ENCODE measurements at regions not wholly inside any gene's neighbourhood (a gene's known extent, or its start where the extent isn't known, plus 50 kb on each side); places are given as distances from the start of the nearest gene placed in this dataset.

DNA sequence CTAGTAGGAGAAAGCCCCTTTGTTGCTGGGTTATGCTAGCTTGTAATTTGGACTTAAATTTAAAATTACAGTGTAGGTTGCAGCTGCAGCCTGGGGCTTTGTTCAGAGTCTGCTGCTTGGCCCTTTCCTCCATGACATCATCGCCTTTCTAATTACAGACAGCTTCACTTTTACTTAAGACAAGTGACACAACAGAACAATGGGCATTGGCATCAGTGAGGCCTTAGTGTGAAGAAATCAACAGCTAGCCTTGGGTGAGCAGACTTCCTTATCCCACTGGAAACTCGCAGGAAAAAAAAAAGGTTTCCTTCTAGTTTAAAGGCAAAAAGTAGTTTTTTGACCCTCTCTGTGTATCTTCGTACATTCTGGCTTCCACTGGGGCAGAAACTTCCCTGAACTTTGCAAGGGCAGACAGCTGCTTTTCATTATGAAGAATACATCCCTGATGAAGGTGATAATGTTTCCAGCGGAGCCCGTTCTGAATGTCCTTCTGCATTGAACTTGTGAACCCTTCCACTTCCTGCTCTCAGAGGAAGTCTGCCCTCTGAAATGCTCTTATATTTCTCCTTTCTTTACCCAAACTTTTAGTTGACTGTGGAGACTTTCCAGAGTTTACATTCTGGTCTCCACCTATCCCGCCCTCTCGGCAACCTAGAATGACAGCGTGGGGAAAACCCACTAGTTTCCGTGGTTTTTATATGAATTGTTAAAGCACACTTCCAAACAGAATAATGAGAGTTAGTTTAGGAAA, 123.2 kb upstream of the FAM9C start:
- TF ChIP-seq CREB1 (CRISPR knock-in tag; IDR thresholded peaks at IDR 0.05) = no peak
- TF ChIP-seq, protein P1, sequence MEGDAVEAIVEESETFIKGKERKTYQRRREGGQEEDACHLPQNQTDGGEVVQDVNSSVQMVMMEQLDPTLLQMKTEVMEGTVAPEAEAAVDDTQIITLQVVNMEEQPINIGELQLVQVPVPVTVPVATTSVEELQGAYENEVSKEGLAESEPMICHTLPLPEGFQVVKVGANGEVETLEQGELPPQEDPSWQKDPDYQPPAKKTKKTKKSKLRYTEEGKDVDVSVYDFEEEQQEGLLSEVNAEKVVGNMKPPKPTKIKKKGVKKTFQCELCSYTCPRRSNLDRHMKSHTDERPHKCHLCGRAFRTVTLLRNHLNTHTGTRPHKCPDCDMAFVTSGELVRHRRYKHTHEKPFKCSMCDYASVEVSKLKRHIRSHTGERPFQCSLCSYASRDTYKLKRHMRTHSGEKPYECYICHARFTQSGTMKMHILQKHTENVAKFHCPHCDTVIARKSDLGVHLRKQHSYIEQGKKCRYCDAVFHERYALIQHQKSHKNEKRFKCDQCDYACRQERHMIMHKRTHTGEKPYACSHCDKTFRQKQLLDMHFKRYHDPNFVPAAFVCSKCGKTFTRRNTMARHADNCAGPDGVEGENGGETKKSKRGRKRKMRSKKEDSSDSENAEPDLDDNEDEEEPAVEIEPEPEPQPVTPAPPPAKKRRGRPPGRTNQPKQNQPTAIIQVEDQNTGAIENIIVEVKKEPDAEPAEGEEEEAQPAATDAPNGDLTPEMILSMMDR (IDR thresholded peaks at IDR 0.05) = no peak
- TF ChIP-seq ZNF263 (CRISPR knock-in tag; IDR thresholded peaks at IDR 0.05; ENCODE audit: low read depth) = no peak
- TF ChIP-seq ESRRA (CRISPR knock-in tag; IDR thresholded peaks at IDR 0.05; ENCODE audit: borderline replicate concordance) = no peak
- no peak for TF ChIP-seq NR1H2 (CRISPR knock-in tag; IDR thresholded peaks at IDR 0.05)
- TF ChIP-seq NFYB (CRISPR knock-in tag; conservative IDR thresholded peaks at IDR 0.05; ENCODE audit: low read depth) = no peak
- no peak for TF ChIP-seq IRF2 (CRISPR knock-in tag; IDR thresholded peaks at IDR 0.05; ENCODE audit: borderline replicate concordance, low read depth)
- no peak for TF ChIP-seq MAX (CRISPR knock-in tag; IDR thresholded peaks at IDR 0.05)
- no peak for TF ChIP-seq CREM (CRISPR knock-in tag; IDR thresholded peaks at IDR 0.05)

Measured in WTC11 (cell line).